Fibroblast of peridontal ligament (primary cell): ENCODE measurements at regions not wholly inside any gene's neighbourhood (a gene's known extent, or its start where the extent isn't known, plus 50 kb on each side); places are given as distances from the start of the nearest gene placed in this dataset.
"Not testable (repeated sequence)": the region's sequence is repeated elsewhere in the genome, so short reads cannot be mapped to it uniquely, and the experiment has no call there.

ENCODE experiments used
- DNase-seq: peaks from one replicate; pipeline ENCODE4 v3.0.0-alpha.2; 2010; ENCODE audit errors: extremely low read depth

- DNase-seq = no peak
These were observed 468.2 kb downstream of the XYLT1 start for GRCh38 chr16:17002565-17002964.

- not testable (repeated sequence) for DNase-seq
These were observed 464.8 kb downstream of the XYLT1 start for GRCh38 chr16:17005963-17006362.

- DNase-seq = no peak
These were observed 459.0 kb downstream of the XYLT1 start for GRCh38 chr16:17011712-17012111.

- no peak for DNase-seq
These were observed 457.7 kb downstream of the XYLT1 start for GRCh38 chr16:17013038-17013437.

- no peak for DNase-seq
These were observed 456.2 kb downstream of the XYLT1 start for GRCh38 chr16:17014484-17015121.

- DNase-seq = no peak
These were observed 455.1 kb downstream of the XYLT1 start for GRCh38 chr16:17015702-17016101.

GRCh38 chr16:17017442-17017841 is 453.3 kb downstream of the XYLT1 start:
- no peak for DNase-seq

GRCh38 chr16:17018585-17018939 is 452.2 kb downstream of the XYLT1 start:
- DNase-seq = no peak

GRCh38 chr16:17019366-17019765 is 451.4 kb downstream of the XYLT1 start:
- DNase-seq = no peak

- DNase-seq = no peak
These were observed 447.2 kb downstream of the XYLT1 start for GRCh38 chr16:17023606-17024005.

- DNase-seq = no peak
These were observed 446.2 kb downstream of the XYLT1 start for GRCh38 chr16:17024514-17024913.

GRCh38 chr16:17026600-17027242 is 444.0 kb downstream of the XYLT1 start:
- DNase-seq = no peak

GRCh38 chr16:17027488-17028129 is 443.2 kb downstream of the XYLT1 start:
- no peak for DNase-seq

- DNase-seq = no peak
These were observed 441.0 kb downstream of the XYLT1 start for GRCh38 chr16:17029602-17030350.

- DNase-seq = no peak
These were observed 439.1 kb downstream of the XYLT1 start for GRCh38 chr16:17031484-17032268.

GRCh38 chr16:17032332-17032731 is 438.4 kb downstream of the XYLT1 start:
- DNase-seq = no peak

- no peak for DNase-seq
These were observed 436.1 kb downstream of the XYLT1 start for GRCh38 chr16:17034477-17035252.

- DNase-seq = no peak
These were observed 433.3 kb downstream of the XYLT1 start for GRCh38 chr16:17037499-17037898.

- no peak for DNase-seq
These were observed 432.3 kb downstream of the XYLT1 start for GRCh38 chr16:17038415-17038814.

- not testable (repeated sequence) for DNase-seq
These were observed 421.7 kb downstream of the XYLT1 start for GRCh38 chr16:17049109-17049508.

GRCh38 chr16:17050468-17050867 is 420.3 kb downstream of the XYLT1 start:
- DNase-seq = no peak
